HG03175 (cell line): ENCODE measurements at regions not wholly inside any gene's neighbourhood (a gene's known extent, or its start where the extent isn't known, plus 50 kb on each side); places are given as distances from the start of the nearest gene placed in this dataset.

Source experiments
- ATAC-seq: cut with Tn5 transposase; IDR thresholded peaks from one replicate; pipeline ENCODE4 v1.9.1; 2021; ENCODE audit warnings: mild to moderate bottlenecking, moderate library complexity; ENCODE audit not compliant: unreplicated experiment

GRCh38 chr2:21480162-21480561 lies 356.4 kb downstream of the TDRD15 start:
- no peak for ATAC-seq

GRCh38 chr2:21484643-21485042 lies 360.9 kb downstream of the TDRD15 start:
- no peak for ATAC-seq

- ATAC-seq, result no peak
These were observed 362.7 kb downstream of the TDRD15 start for GRCh38 chr2:21486445-21486844.

GRCh38 chr2:21489080-21489479 lies 365.3 kb downstream of the TDRD15 start:
- ATAC-seq, result no peak

GRCh38 chr2:21498016-21498415 lies 374.2 kb downstream of the TDRD15 start:
- ATAC-seq, result no peak

- no peak for ATAC-seq
These were observed 376.7 kb downstream of the TDRD15 start for GRCh38 chr2:21500401-21500945.

GRCh38 chr2:21501376-21502027 lies 377.7 kb downstream of the TDRD15 start:
- ATAC-seq, result no peak

- no peak for ATAC-seq
These were observed 392.1 kb downstream of the TDRD15 start for GRCh38 chr2:21515903-21516302.

- ATAC-seq, result no peak
These were observed 395.6 kb downstream of the TDRD15 start for GRCh38 chr2:21519412-21519811.

- no peak for ATAC-seq
These were observed 396.1 kb downstream of the TDRD15 start for GRCh38 chr2:21519821-21520220.

- no peak for ATAC-seq
These were observed 412.1 kb downstream of the TDRD15 start for GRCh38 chr2:21535826-21536225.

- ATAC-seq, result no peak
These were observed 415.9 kb downstream of the TDRD15 start for GRCh38 chr2:21539685-21540084.

GRCh38 chr2:21543630-21544029 lies 419.9 kb downstream of the TDRD15 start:
- no peak for ATAC-seq

- no peak for ATAC-seq
These were observed 420.6 kb downstream of the TDRD15 start for GRCh38 chr2:21544392-21544791.

- ATAC-seq, result no peak
These were observed 429.2 kb downstream of the TDRD15 start for GRCh38 chr2:21552981-21553380.

GRCh38 chr2:21559351-21559750 lies 435.6 kb downstream of the TDRD15 start:
- no peak for ATAC-seq

- no peak for ATAC-seq
These were observed 438.2 kb downstream of the TDRD15 start for GRCh38 chr2:21561965-21562364.

- ATAC-seq, result no peak
These were observed 443.6 kb downstream of the TDRD15 start for GRCh38 chr2:21567395-21567794.

- ATAC-seq, result no peak
These were observed 447.9 kb downstream of the TDRD15 start for GRCh38 chr2:21571686-21572085.

- no peak for ATAC-seq
These were observed 456.6 kb downstream of the TDRD15 start for GRCh38 chr2:21580391-21580790.

GRCh38 chr2:21585881-21586280 lies 462.1 kb downstream of the TDRD15 start:
- ATAC-seq, result no peak

GRCh38 chr2:21590026-21590690 lies 466.4 kb downstream of the TDRD15 start:
- ATAC-seq, result no peak
